ENCODE measurements at regions not wholly inside any gene's neighbourhood (a gene's known extent, or its start where the extent isn't known, plus 50 kb on each side); places are given as distances from the start of the nearest gene placed in this dataset.

DNA sequence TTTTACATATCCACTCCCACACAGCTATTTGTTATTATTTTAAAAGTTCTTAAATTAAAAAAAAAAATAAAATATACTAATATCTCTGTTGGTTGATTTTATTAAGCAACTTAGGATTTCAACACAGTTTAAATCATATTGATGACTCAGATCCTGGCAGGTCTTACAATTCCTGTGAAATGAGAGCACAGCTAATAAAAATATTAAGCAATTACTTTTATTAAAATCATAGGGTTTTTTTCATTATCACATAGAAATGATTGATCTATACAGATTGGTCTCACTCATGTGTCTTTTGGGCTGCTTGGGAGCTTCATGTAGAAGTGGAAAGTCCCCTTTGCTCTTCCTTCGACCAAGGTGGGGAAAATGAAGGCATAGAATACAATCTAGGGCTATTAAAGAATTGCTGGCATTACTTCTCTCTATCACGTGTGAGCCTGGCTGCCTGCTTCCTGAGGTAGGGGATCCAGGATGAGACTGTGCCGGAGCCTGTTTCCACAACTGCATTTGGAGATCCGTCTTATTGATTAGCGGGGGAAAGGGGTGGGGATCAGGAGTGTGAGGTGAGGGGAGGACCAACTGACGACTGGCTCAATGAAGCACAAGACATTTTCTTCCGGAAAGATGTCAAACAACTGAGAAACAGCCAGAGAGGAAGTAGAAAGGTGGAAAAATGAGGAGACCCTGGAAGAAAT, 858.0 kb downstream of the USP25 start (continued):
- TF ChIP-seq, protein P1, sequence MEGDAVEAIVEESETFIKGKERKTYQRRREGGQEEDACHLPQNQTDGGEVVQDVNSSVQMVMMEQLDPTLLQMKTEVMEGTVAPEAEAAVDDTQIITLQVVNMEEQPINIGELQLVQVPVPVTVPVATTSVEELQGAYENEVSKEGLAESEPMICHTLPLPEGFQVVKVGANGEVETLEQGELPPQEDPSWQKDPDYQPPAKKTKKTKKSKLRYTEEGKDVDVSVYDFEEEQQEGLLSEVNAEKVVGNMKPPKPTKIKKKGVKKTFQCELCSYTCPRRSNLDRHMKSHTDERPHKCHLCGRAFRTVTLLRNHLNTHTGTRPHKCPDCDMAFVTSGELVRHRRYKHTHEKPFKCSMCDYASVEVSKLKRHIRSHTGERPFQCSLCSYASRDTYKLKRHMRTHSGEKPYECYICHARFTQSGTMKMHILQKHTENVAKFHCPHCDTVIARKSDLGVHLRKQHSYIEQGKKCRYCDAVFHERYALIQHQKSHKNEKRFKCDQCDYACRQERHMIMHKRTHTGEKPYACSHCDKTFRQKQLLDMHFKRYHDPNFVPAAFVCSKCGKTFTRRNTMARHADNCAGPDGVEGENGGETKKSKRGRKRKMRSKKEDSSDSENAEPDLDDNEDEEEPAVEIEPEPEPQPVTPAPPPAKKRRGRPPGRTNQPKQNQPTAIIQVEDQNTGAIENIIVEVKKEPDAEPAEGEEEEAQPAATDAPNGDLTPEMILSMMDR (conservative IDR thresholded peaks at IDR 0.05; ENCODE audit: low read depth in 2 of 2) = no peak
- TF ChIP-seq STAT1 (IDR thresholded peaks at IDR 0.05; ENCODE audit: unreplicated experiment) = no peak
- no peak for TF ChIP-seq EZH2phosphoT487 (IDR thresholded peaks at IDR 0.05; ENCODE audit: unreplicated experiment)
- TF ChIP-seq JUNB (IDR thresholded peaks at IDR 0.05; ENCODE audit: unreplicated experiment) = no peak

DNA sequence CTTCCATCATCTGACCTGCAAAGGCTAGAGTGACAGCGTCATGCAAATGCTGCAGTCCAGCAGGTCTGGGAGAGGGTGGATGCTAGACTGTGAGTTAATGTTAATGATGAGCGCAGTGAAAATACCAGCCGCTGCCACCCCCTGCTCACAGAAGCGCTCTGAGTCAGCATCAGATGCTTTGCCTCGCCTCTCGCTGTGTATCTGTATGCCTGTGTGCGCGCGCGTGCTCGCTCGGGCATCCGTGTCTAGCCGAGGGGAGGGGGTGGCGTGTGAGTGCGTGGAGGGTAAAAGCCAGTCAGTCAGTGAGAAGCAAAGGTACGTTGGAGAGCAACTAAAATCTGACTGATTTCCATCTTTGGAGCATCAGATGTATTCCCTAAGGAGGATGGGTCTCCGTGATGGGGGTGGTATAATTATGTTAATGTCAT, 858.7 kb downstream of the USP25 start:
- Histone ChIP-seq H3K27me3 (ENCODE audit: insufficient read depth) (no peaks in the 10 kb centered on the region), H3K4me1 (ENCODE audit: insufficient read depth) (peaks cover 11% of the 10 kb centered on the region), H3K4me3 (peak overlapping the region; percentile 50), H3K27ac (ENCODE audit: low read depth) (no peak overlapping the region), H3K4me2 (peak overlapping the region; percentile 76), H2AFZ (peak overlapping the region; percentile 84), H4K20me1 (replicated peaks; ENCODE audit: insufficient read depth) (no peaks in the 10 kb centered on the region), H3K36me3 (ENCODE audit: insufficient read depth) (no peaks in the 10 kb centered on the region), H3K9me2 (ENCODE audit: insufficient read depth) (no peaks in the 10 kb centered on the region), H3K79me2 (replicated peaks; ENCODE audit: insufficient read depth) (no peaks in the 10 kb centered on the region), H3F3A (replicated peaks; ENCODE audit: low read depth) (no peaks in the 10 kb centered on the region)
- peaks cover 7% of the 10 kb centered on the region; the same call in 2 of the 3 replicates for H3K4me1 Mint-ChIP-seq
- H3K9me3 Mint-ChIP-seq = no peaks in the 10 kb centered on the region
- ATAC-seq (peak; percentile 93), DNase-seq (ENCODE audit: low spot score) (peak; percentile 71)
- H3K27ac Mint-ChIP-seq = no peak overlapping the region
- no peak overlapping the region for H3K4me3 Mint-ChIP-seq
- no peaks in the 10 kb centered on the region for H3K36me3 Mint-ChIP-seq (ENCODE audit: low read depth)
- H3K27me3 Mint-ChIP-seq (ENCODE audit: insufficient read depth, low read depth, poor library complexity) = no peaks in the 10 kb centered on the region
- TF ChIP-seq EZH2phosphoT487 (IDR thresholded peaks at IDR 0.05; ENCODE audit: unreplicated experiment) (no peak), JUNB (IDR thresholded peaks at IDR 0.05; ENCODE audit: unreplicated experiment) (no peak), NANOG (IDR thresholded peaks at IDR 0.05; ENCODE audit: borderline replicate concordance) (no peak), EZH2 (IDR thresholded peaks at IDR 0.05; ENCODE audit: low read depth, unreplicated experiment) (no peak)
- TF ChIP-seq, protein P1 (conservative IDR thresholded peaks at IDR 0.05; ENCODE audit: low read depth in 2 of 2) = no peak
- TF ChIP-seq, protein P2, sequence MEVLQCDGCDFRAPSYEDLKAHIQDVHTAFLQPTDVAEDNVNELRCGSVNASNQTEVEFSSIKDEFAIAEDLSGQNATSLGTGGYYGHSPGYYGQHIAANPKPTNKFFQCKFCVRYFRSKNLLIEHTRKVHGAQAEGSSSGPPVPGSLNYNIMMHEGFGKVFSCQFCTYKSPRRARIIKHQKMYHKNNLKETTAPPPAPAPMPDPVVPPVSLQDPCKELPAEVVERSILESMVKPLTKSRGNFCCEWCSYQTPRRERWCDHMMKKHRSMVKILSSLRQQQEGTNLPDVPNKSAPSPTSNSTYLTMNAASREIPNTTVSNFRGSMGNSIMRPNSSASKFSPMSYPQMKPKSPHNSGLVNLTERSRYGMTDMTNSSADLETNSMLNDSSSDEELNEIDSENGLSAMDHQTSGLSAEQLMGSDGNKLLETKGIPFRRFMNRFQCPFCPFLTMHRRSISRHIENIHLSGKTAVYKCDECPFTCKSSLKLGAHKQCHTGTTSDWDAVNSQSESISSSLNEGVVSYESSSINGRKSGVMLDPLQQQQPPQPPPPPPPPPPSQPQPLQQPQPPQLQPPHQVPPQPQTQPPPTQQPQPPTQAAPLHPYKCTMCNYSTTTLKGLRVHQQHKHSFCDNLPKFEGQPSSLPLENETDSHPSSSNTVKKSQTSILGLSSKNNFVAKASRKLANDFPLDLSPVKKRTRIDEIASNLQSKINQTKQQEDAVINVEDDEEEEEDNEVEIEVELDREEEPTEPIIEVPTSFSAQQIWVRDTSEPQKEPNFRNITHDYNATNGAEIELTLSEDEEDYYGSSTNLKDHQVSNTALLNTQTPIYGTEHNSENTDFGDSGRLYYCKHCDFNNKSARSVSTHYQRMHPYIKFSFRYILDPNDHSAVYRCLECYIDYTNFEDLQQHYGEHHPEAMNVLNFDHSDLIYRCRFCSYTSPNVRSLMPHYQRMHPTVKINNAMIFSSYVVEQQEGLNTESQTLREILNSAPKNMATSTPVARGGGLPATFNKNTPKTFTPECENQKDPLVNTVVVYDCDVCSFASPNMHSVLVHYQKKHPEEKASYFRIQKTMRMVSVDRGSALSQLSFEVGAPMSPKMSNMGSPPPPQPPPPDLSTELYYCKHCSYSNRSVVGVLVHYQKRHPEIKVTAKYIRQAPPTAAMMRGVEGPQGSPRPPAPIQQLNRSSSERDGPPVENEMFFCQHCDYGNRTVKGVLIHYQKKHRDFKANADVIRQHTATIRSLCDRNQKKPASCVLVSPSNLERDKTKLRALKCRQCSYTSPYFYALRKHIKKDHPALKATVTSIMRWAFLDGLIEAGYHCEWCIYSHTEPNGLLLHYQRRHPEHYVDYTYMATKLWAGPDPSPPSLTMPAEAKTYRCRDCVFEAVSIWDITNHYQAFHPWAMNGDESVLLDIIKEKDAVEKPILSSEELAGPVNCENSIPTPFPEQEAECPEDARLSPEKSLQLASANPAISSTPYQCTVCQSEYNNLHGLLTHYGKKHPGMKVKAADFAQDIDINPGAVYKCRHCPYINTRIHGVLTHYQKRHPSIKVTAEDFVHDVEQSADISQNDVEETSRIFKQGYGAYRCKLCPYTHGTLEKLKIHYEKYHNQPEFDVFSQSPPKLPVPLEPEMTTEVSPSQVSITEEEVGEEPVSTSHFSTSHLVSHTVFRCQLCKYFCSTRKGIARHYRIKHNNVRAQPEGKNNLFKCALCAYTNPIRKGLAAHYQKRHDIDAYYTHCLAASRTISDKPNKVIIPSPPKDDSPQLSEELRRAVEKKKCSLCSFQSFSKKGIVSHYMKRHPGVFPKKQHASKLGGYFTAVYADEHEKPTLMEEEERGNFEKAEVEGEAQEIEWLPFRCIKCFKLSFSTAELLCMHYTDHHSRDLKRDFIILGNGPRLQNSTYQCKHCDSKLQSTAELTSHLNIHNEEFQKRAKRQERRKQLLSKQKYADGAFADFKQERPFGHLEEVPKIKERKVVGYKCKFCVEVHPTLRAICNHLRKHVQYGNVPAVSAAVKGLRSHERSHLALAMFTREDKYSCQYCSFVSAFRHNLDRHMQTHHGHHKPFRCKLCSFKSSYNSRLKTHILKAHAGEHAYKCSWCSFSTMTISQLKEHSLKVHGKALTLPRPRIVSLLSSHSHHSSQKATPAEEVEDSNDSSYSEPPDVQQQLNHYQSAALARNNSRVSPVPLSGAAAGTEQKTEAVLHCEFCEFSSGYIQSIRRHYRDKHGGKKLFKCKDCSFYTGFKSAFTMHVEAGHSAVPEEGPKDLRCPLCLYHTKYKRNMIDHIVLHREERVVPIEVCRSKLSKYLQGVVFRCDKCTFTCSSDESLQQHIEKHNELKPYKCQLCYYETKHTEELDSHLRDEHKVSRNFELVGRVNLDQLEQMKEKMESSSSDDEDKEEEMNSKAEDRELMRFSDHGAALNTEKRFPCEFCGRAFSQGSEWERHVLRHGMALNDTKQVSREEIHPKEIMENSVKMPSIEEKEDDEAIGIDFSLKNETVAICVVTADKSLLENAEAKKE (CRISPR knock-in tag; IDR thresholded peaks at IDR 0.05) = no peak
- TF ChIP-seq, protein P3, sequence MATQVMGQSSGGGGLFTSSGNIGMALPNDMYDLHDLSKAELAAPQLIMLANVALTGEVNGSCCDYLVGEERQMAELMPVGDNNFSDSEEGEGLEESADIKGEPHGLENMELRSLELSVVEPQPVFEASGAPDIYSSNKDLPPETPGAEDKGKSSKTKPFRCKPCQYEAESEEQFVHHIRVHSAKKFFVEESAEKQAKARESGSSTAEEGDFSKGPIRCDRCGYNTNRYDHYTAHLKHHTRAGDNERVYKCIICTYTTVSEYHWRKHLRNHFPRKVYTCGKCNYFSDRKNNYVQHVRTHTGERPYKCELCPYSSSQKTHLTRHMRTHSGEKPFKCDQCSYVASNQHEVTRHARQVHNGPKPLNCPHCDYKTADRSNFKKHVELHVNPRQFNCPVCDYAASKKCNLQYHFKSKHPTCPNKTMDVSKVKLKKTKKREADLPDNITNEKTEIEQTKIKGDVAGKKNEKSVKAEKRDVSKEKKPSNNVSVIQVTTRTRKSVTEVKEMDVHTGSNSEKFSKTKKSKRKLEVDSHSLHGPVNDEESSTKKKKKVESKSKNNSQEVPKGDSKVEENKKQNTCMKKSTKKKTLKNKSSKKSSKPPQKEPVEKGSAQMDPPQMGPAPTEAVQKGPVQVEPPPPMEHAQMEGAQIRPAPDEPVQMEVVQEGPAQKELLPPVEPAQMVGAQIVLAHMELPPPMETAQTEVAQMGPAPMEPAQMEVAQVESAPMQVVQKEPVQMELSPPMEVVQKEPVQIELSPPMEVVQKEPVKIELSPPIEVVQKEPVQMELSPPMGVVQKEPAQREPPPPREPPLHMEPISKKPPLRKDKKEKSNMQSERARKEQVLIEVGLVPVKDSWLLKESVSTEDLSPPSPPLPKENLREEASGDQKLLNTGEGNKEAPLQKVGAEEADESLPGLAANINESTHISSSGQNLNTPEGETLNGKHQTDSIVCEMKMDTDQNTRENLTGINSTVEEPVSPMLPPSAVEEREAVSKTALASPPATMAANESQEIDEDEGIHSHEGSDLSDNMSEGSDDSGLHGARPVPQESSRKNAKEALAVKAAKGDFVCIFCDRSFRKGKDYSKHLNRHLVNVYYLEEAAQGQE (IDR thresholded peaks at IDR 0.05; ENCODE audit: unreplicated experiment) = no peak

Data from GM23338 (cell line).